ENCODE measurements at regions not wholly inside any gene's neighbourhood (a gene's known extent, or its start where the extent isn't known, plus 50 kb on each side); places are given as distances from the start of the nearest gene placed in this dataset.

DNA sequence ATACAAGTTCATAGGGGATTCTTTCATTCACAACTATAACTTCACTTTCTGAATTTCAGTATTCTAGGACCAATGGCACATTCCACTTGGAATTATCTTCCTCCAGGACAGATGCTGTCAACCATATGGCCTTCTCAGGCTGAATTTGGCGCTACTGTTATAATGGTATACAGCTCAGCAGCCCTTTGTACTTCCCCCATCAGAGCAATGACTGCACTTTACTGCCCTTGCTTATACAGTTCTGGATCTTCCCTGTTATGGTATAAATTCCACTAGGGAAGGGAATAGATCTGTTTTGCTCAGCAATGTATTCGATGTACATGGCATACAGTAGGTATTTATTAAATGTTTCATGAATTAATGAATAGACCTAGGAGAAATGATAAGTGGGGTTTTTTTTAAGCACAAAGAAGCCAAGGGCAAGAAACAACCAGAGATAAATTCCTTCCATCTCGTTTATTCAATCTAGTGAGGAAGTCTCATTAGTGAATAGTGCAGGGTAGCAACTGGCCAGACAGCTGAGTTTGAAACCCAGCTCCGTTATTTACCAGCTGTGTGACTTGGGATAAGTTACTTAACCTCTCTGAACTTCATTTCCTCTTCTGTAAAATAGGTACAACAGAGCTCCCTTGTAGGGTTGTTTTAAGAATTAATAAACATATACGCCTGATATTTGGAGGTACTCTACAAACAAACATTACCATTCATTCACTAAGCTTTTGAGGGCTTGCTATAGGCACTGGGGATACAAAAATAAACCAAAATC lies 97.1 kb upstream of the PRDM1 start:
- no peak overlapping the region for H3K4me2 ChIP-seq (replicated peaks; ENCODE audit: low read depth, low read length, poor library complexity, severe bottlenecking)
- H3K27ac ChIP-seq (ENCODE audit: low read length in 2 of 2), result no peak overlapping the region
- Mint-ChIP-seq H3K4me3 (no peak overlapping the region), H3K27me3 (peaks cover 58% of the 10 kb centered on the region), H3K4me1 (peaks cover 28% of the 10 kb centered on the region), H3K27ac (no peak overlapping the region), H3K9me3 (ENCODE audit: insufficient read depth) (no peaks in the 10 kb centered on the region)
- no peaks in the 10 kb centered on the region for H4K20me1 ChIP-seq (ENCODE audit: control insufficient read depth, insufficient read depth, low read length, poor library complexity, severe bottlenecking)
- TF ChIP-seq EZH2 (IDR thresholded peaks at IDR 0.05; ENCODE audit: borderline replicate concordance, insufficient read depth, low read depth, low read length, poor library complexity, severe bottlenecking), result no peak
- TF ChIP-seq, protein P1, sequence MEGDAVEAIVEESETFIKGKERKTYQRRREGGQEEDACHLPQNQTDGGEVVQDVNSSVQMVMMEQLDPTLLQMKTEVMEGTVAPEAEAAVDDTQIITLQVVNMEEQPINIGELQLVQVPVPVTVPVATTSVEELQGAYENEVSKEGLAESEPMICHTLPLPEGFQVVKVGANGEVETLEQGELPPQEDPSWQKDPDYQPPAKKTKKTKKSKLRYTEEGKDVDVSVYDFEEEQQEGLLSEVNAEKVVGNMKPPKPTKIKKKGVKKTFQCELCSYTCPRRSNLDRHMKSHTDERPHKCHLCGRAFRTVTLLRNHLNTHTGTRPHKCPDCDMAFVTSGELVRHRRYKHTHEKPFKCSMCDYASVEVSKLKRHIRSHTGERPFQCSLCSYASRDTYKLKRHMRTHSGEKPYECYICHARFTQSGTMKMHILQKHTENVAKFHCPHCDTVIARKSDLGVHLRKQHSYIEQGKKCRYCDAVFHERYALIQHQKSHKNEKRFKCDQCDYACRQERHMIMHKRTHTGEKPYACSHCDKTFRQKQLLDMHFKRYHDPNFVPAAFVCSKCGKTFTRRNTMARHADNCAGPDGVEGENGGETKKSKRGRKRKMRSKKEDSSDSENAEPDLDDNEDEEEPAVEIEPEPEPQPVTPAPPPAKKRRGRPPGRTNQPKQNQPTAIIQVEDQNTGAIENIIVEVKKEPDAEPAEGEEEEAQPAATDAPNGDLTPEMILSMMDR (IDR thresholded peaks at IDR 0.05), result no peak
- H3K9me3 ChIP-seq (ENCODE audit: control extremely low read depth in 1 of 3, control insufficient read depth in 2 of 3, insufficient read depth in 1 of 3, low read length in 2 of 3), result peaks cover 0 to 11% (median 0%) of the 10 kb centered on the region in 3 donors
- H3K27me3 ChIP-seq (replicated peaks in 1 of 4; ENCODE audit: control extremely low read depth in 1 of 4, control insufficient read depth in 3 of 4, insufficient read depth in 4 of 4, low read length in 3 of 4), result peaks cover 0 to 45% (median 24%) of the 10 kb centered on the region in 4 experiments
- DNase-seq, result no peak
- no peak overlapping the region for H3K4me3 ChIP-seq (ENCODE audit: control extremely low read depth in 1 of 5, extremely low read depth in 1 of 5, insufficient read depth in 1 of 5, low read depth in 2 of 5, low read length in 4 of 5)
- no peak for ATAC-seq (ENCODE audit: low read depth)
- no peak overlapping the region for H3K9ac ChIP-seq (ENCODE audit: low read length)
- POLR2A ChIA-PET, result no interaction called here
- 100% methylated on average over 1 of the region's 5 CpGs for WGBS (ENCODE audit: insufficient coverage)
- CTCF ChIA-PET, result interaction anchor here (1.9 kb wide), 1 partner anchor 234 kb away, joined by 10 read pairs; no protein-coding TSS in a partner anchor
- H3K4me1 ChIP-seq (ENCODE audit: control insufficient read depth in 2 of 2, insufficient read depth in 2 of 2, low read length in 2 of 2), result peaks cover 30 to 33% of the 10 kb centered on the region in 2 donors
- no peaks in the 10 kb centered on the region for H3K79me2 ChIP-seq (ENCODE audit: control insufficient read depth, insufficient read depth, low read length)
- no peaks in the 10 kb centered on the region for H3K36me3 ChIP-seq (replicated peaks in 1 of 2; ENCODE audit: control extremely low read depth in 1 of 2, control insufficient read depth in 1 of 2, extremely low read depth in 1 of 2, insufficient read depth in 2 of 2, low read length in 1 of 2)
- no peak overlapping the region for H2AFZ ChIP-seq (ENCODE audit: insufficient read depth, low read depth, low read length, poor library complexity, severe bottlenecking)
- intact Hi-C loops (cut with micrococcal nuclease), result no loop called here

DNA sequence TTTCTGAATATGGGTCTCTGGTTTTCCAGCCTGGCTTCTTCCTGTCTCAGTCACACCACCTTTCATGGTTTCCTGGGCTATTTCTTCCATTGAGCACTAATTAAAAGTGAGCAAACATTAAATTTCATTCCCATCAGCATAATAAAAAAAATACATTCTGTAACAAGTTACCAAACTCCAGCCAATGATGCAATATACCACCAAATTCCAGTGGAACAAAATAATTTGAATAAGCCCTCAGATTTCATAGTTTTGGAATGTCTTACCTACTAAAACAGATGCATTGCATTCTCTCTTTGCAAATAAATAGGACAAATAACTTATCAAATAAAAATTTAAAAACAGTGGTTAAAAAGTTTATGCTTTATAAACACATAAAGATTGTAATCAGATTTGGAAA lies 97.8 kb upstream of the PRDM1 start:
- DNase-seq (no peak), ATAC-seq (ENCODE audit: low read depth) (no peak)
- Mint-ChIP-seq H3K9me3 (ENCODE audit: insufficient read depth) (no peaks in the 10 kb centered on the region), H3K27me3 (peaks cover 56% of the 10 kb centered on the region), H3K4me1 (peaks cover 22% of the 10 kb centered on the region), H3K27ac (no peak overlapping the region), H3K4me3 (no peak overlapping the region)
- peaks cover 0 to 39% (median 25%) of the 10 kb centered on the region in 4 experiments for H3K27me3 ChIP-seq (replicated peaks in 1 of 4; ENCODE audit: control extremely low read depth in 1 of 4, control insufficient read depth in 3 of 4, insufficient read depth in 4 of 4, low read length in 3 of 4)
- H2AFZ ChIP-seq (ENCODE audit: insufficient read depth, low read depth, low read length, poor library complexity, severe bottlenecking), result no peak overlapping the region
- H3K79me2 ChIP-seq (ENCODE audit: control insufficient read depth, insufficient read depth, low read length), result no peaks in the 10 kb centered on the region
- no peak overlapping the region for H3K4me3 ChIP-seq (ENCODE audit: control extremely low read depth in 1 of 5, extremely low read depth in 1 of 5, insufficient read depth in 1 of 5, low read depth in 2 of 5, low read length in 4 of 5)
- intact Hi-C loops (cut with micrococcal nuclease), result no loop called here
- no peak for TF ChIP-seq EZH2 (IDR thresholded peaks at IDR 0.05; ENCODE audit: borderline replicate concordance, insufficient read depth, low read depth, low read length, poor library complexity, severe bottlenecking)
- ChIA-PET POLR2A (no interaction called here), CTCF (no interaction called here)
- H3K4me2 ChIP-seq (replicated peaks; ENCODE audit: low read depth, low read length, poor library complexity, severe bottlenecking), result no peak overlapping the region
- no peaks in the 10 kb centered on the region for H4K20me1 ChIP-seq (ENCODE audit: control insufficient read depth, insufficient read depth, low read length, poor library complexity, severe bottlenecking)
- H3K4me1 ChIP-seq (ENCODE audit: control insufficient read depth in 2 of 2, insufficient read depth in 2 of 2, low read length in 2 of 2), result peaks cover 23 to 26% of the 10 kb centered on the region in 2 donors
- no peaks in the 10 kb centered on the region for H3K36me3 ChIP-seq (replicated peaks in 1 of 2; ENCODE audit: control extremely low read depth in 1 of 2, control insufficient read depth in 1 of 2, extremely low read depth in 1 of 2, insufficient read depth in 2 of 2, low read length in 1 of 2)
- H3K9me3 ChIP-seq (ENCODE audit: control extremely low read depth in 1 of 3, control insufficient read depth in 2 of 3, insufficient read depth in 1 of 3, low read length in 2 of 3), result peaks cover 0 to 11% (median 0%) of the 10 kb centered on the region in 3 donors
- H3K9ac ChIP-seq (ENCODE audit: low read length), result no peak overlapping the region
- no peak overlapping the region for H3K27ac ChIP-seq (ENCODE audit: low read length in 2 of 2)
